Activated T-cell treated with anti-CD3 and anti-CD28 coated beads, Interleukin-2, amount 50 U/mL, for 24 hours (primary cell): ENCODE measurements at regions not wholly inside any gene's neighbourhood (a gene's known extent, or its start where the extent isn't known, plus 50 kb on each side); places are given as distances from the start of the nearest gene placed in this dataset.
"Not testable (repeated sequence)": the region's sequence is repeated elsewhere in the genome, so short reads cannot be mapped to it uniquely, and the experiment has no call there.

Experiments
- DNase-seq: peaks from one replicate; pipeline ENCODE4 v3.0.0-alpha.2; 2020
- H3K27ac Mint-ChIP-seq: 2 replicates; pipeline ENCODE4 v1.8.0; 2020; ENCODE audit warnings: mild to moderate bottlenecking, mixed read lengths
- H3K27me3 Mint-ChIP-seq: 2 replicates; pipeline ENCODE4 v1.8.0; 2020; ENCODE audit warnings: mixed read lengths
- H3K36me3 Mint-ChIP-seq: 2 replicates; pipeline ENCODE4 v1.8.0; 2020; ENCODE audit warnings: low read depth, mixed read lengths
- H3K4me1 Mint-ChIP-seq: 2 replicates; pipeline ENCODE4 v1.8.0; 2020; ENCODE audit warnings: low read depth, mixed read lengths
- H3K4me3 Mint-ChIP-seq: 2 replicates; pipeline ENCODE4 v1.8.0; 2020; ENCODE audit warnings: mild to moderate bottlenecking, moderate library complexity, mixed read lengths
- H3K9me3 Mint-ChIP-seq: 2 replicates; pipeline ENCODE4 v1.8.0; 2020; ENCODE audit warnings: mixed read lengths

DNA sequence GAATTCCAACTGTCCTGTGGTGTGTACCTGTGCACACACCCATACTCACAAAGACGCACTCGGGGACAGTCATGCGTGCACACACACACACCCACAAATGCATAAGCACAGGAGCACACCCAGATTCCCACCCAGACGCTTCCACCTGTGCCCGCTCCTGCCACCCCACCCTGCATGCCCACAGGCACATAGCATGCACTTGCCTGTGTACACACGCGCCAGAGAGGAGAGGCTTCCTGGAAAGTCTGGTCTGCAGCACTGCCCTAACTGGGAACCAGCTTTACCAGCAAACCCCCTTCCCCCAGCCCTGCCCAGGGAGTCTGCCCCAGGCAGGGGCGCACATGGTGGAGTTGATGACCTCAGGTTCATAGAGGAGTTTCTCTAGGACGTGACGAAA lies 246.2 kb downstream of the UACA start:
- H3K4me3 Mint-ChIP-seq: no peak overlapping the region
- no peaks in the 10 kb centered on the region for H3K36me3 Mint-ChIP-seq
- no peaks in the 10 kb centered on the region for H3K4me1 Mint-ChIP-seq
- DNase-seq: no peak
- peaks cover 2% of the 10 kb centered on the region for H3K9me3 Mint-ChIP-seq
- H3K27ac Mint-ChIP-seq: no peak overlapping the region
- peaks cover 5% of the 10 kb centered on the region for H3K27me3 Mint-ChIP-seq

DNA sequence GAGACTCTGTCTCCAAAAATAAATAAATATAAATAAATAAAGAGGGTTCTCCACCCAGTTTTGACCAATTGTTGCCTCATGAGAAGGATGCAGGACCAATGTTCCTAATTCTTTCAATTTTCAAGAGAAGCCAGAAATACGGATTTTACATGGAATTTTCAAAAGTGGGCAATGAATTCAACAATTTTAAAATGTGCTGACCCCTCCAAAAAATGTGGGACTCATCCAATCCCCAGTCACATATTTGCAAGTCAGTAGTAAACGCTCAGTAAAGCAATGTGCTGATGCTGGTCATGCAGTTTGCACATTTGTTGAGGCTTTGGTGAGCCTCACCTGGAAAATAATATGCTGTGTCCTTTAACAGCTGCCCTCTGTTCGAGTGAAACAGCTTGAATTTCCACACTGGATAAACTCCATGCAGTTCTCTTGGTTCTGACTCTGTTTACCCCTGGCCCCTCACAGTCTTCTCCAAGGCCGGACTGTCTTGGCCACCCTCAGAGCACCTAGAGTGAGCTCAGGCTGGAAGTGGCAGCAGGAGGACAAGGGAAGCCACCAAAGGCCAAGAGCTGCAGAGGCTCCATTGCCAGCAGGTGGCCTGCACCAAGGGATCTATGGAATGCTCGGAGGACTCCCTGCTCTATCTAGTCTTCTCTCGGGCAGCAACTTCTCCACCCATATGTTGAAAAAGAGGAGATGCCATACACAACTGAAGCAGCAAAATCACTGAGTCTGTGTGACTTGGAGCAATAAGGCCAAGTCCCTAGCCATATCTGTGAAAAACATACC lies 246.8 kb downstream of the UACA start:
- Mint-ChIP-seq H3K4me1 (peaks cover 2% of the 10 kb centered on the region), H3K9me3 (peaks cover 5% of the 10 kb centered on the region), H3K36me3 (no peaks in the 10 kb centered on the region), H3K4me3 (no peak overlapping the region), H3K27ac (no peak overlapping the region), H3K27me3 (peaks cover 5% of the 10 kb centered on the region)
- no peak for DNase-seq

DNA sequence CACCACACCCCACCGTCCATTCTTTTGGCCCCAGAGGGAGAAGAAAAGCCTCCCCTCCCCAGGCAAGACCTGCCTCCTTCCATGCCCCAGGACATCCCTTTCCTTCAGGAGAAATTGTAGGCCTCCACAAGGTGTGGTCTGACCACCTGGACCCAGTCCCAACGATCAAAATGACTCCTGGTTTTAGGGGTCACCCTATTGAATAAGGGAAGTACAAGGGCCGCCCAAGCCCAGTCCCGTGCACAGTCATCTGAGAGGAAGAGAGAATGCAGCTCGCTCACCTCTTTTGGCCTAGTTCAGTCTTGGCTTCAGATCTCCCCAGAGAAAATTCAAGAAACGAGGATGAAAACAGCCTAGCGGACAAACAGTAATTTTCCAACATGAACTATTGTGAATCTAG lies 249.1 kb downstream of the UACA start:
- H3K36me3 Mint-ChIP-seq: peaks cover 16% of the 10 kb centered on the region
- no peak overlapping the region for H3K4me3 Mint-ChIP-seq
- DNase-seq: no peak
- peaks cover 5% of the 10 kb centered on the region for H3K27me3 Mint-ChIP-seq
- peaks cover 18% of the 10 kb centered on the region for H3K9me3 Mint-ChIP-seq
- H3K27ac Mint-ChIP-seq: no peak overlapping the region
- H3K4me1 Mint-ChIP-seq: peaks cover 13% of the 10 kb centered on the region

DNA sequence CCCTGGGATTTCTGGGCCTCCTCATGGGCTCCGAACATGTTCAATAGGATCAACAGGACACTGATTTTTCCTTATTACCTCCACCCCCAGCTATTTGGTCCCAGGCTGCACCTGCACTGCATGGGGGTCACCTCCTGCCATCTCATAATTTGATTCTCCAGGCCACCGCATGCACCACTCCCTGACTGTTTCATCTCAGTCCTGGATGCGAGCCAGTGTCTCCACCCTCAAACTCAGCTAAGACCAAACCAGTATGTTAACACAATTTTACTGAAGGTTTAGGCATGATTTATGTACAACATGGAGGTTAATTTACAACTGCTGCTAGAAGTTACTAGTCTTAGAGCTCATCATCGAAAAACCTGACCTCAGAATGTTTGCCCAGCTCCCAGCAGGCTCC lies 249.5 kb downstream of the UACA start:
- Mint-ChIP-seq H3K9me3 (peaks cover 21% of the 10 kb centered on the region), H3K4me1 (peaks cover 17% of the 10 kb centered on the region), H3K27ac (no peak overlapping the region), H3K36me3 (peaks cover 16% of the 10 kb centered on the region), H3K4me3 (no peak overlapping the region), H3K27me3 (peaks cover 5% of the 10 kb centered on the region)
- no peak for DNase-seq

DNA sequence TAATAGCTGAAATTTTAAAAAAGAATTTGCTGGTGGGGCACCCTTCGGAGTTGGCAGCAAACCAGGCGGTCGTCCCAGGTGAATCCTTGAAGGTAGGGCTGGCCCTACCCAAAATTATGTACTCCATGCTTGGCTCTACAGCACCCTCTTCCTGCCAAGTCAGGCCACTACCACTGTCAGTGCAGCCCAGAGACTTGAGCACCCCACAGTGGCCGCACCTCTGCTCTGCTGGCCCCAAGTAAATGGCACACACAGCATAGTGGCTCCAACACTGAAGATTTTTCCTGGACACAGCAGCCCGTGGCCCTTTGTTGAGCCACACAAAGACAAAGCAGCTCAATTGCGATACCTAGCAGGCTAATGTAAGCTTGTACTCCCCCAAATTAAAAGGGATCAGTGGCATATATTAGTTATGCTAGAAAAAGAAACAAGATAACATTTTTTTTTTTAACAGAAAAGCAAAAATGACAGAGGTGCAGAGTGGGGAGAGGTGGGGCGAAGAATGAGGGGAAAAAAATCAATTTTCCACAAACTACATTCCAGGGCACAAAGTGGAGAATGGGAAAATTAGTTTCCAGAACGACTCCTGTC lies 250.5 kb downstream of the UACA start:
- H3K27me3 Mint-ChIP-seq: peaks cover 5% of the 10 kb centered on the region
- H3K27ac Mint-ChIP-seq: no peak overlapping the region
- H3K4me1 Mint-ChIP-seq: peaks cover 26% of the 10 kb centered on the region
- H3K36me3 Mint-ChIP-seq: peaks cover 16% of the 10 kb centered on the region
- DNase-seq: peak; percentile 74
- peaks cover 24% of the 10 kb centered on the region for H3K9me3 Mint-ChIP-seq
- no peak overlapping the region for H3K4me3 Mint-ChIP-seq

DNA sequence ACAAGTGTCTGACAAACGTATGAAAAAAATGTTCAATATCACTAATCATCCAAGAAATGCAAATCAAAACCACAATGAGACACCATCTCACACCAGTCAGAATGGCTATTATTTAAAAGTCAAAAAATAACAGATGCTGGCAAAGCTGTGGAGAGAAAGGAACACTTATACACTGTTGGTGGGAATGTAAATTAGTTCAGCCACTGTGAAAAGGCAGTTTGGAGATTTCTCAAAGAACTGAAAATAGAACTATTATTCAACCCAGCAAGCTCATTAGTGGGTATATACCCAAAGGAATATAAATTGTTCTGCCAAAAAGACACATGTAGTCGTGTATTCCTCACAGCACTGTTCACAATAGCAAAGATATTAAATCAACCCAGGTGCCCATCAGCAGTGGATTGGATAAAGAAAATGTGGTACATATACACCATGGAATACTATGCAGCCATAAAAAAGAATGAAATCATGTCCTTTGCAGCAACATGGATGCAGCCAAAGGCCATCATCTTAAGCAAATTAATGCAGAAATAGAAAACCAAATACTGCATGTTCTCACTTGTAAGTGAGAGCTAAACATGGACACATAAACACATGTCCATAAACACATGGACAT lies 251.3 kb downstream of the UACA start:
- H3K27ac Mint-ChIP-seq, H3K4me3 Mint-ChIP-seq: not testable (repeated sequence)
- peaks cover 24% of the 10 kb centered on the region for H3K9me3 Mint-ChIP-seq

DNA sequence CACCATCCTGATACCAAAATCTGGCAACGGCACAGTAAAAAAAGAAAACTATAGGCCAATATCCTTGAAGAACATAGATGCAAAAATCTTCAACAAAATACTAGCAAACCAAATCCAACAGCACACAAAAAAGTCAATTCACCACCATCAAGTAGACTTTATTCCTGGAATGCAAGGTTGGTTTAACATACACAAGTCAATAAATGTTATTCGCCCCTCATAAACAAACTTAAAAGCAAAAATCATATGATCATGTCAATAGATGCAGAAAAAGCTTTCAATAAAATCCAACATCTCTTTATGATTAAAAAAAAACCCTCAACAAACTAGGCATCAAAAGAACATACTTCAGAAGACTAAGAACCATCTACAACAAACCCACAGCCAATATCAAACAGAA lies 252.9 kb downstream of the UACA start:
- peaks cover 16% of the 10 kb centered on the region for H3K36me3 Mint-ChIP-seq
- H3K27me3 Mint-ChIP-seq: peaks cover 5% of the 10 kb centered on the region
- no peak overlapping the region for H3K27ac Mint-ChIP-seq
- DNase-seq: no peak
- peaks cover 50% of the 10 kb centered on the region for H3K4me1 Mint-ChIP-seq
- no peak overlapping the region for H3K4me3 Mint-ChIP-seq
- H3K9me3 Mint-ChIP-seq: peaks cover 24% of the 10 kb centered on the region

More for the DNA sequence above, 251.3 kb downstream of the UACA start:
- DNase-seq, H3K27me3 Mint-ChIP-seq: not testable (repeated sequence)
- Mint-ChIP-seq H3K4me1 (peaks cover 33% of the 10 kb centered on the region), H3K36me3 (peaks cover 16% of the 10 kb centered on the region)

DNA sequence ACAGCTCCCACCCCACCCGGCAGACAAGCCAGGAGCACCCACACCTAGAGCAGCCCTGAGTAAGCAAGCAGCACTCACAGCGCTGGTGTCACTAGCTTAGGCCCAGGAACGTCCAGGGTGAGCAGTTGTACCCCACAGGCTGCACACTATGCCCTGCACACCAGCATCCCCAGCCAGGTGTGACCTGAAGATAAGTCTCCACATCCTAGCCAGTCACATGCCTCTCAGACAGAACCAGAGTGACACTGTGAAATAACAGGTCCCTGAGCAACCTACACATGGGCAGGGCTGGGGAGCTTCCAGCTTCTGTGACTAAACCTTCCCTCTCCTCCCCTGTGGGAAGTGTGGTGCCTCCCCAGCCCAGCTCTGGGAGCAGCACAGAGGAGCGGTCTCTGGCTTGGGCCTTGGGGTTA lies 253.6 kb downstream of the UACA start:
- peaks cover 24% of the 10 kb centered on the region for H3K9me3 Mint-ChIP-seq
- no peak overlapping the region for H3K4me3 Mint-ChIP-seq
- peak overlapping the region; percentile 37 for H3K27ac Mint-ChIP-seq
- peaks cover 5% of the 10 kb centered on the region for H3K27me3 Mint-ChIP-seq
- DNase-seq: peak; percentile 36
- peaks cover 16% of the 10 kb centered on the region for H3K36me3 Mint-ChIP-seq
- peaks cover 57% of the 10 kb centered on the region for H3K4me1 Mint-ChIP-seq

DNA sequence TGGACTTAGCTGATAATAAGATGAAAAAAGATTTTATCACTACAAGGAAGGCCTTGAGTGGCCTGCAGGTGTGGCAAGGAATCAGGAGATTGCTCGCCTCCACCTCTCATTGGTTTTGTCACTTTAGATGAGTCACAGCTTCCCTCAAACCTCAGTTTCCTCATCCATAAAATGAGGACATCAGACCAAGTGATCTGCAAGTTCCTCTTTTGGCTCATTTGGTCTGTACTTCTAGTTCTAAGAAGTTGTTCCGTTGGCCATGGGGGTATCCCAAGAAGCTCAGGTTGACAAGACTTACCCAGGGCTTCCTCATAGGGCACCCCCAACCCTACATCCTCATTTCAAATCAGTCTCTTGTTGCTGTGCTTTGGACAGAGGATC lies 254.1 kb downstream of the UACA start:
- Mint-ChIP-seq H3K4me3 (no peak overlapping the region), H3K4me1 (peaks cover 62% of the 10 kb centered on the region), H3K9me3 (peaks cover 24% of the 10 kb centered on the region), H3K27ac (peak overlapping the region; percentile 86), H3K36me3 (peaks cover 16% of the 10 kb centered on the region), H3K27me3 (peaks cover 3% of the 10 kb centered on the region)
- no peak for DNase-seq

DNA sequence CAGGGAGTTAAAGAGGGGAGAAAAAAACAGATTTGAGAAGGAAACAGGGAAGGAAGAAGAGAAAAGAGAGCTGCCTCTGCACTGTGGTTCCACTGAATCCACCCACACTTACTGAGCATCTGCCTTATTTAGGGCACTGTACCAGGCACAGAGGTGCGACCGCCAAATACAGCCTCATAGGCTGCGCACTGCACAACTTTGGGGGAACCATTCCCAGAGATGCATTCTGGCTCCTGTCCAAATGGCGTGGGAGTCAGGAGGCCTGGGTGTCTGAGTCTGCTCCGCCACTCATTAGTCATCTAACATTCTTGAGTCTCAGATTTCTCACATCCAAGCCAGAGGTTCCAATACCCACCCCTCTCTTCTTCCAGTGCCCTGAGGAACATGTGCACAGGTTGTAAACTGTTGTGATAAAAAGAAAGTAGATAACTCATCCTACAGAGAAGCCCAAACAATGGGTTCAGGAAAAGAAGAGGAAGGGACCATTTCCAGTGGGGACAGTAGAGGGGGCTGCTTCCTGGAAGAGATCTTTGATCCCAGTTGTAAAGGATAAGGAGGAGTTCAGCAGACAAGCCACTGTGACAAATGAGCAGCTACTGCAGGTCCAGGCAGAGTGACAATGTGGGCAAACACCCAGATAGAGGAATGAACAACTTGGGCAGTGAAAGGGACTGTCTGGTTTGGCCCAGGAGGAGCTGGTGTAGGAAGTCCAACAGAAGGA lies 254.6 kb downstream of the UACA start:
- Mint-ChIP-seq H3K4me1 (peaks cover 67% of the 10 kb centered on the region), H3K27me3 (no peaks in the 10 kb centered on the region), H3K9me3 (peaks cover 24% of the 10 kb centered on the region), H3K36me3 (peaks cover 16% of the 10 kb centered on the region), H3K27ac (peak overlapping the region; percentile 86), H3K4me3 (peak overlapping the region; percentile 13)
- DNase-seq: peak; percentile 60

DNA sequence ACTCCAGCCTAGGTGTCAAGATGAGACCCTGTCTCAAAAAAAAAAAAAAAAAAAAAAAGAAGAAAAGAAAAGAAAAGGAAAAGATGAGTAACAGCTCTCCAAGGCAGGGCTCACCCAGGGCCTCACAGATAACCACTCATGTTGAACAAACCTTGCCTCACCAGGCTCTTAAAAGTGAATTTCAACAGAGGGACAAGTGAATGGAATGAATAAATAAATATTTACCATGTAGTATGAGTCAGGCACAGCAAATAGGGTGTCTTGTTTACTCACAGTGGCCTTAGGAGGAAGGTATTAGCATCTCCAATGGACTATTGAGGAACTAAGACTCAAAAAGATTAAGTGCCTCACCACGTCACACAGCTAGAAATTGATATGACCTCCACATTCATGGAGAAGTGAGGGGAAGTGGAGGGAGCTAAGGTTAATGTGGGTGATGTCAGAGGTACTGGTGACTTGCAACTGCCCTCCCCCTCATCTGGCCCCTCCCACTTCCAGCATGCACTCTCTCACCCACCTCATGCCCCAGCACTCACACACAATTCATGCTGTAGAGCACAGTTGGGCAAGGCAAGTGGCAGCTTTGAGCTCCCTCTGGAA lies 255.5 kb downstream of the UACA start:
- H3K4me1 Mint-ChIP-seq: peaks cover 76% of the 10 kb centered on the region
- H3K4me3 Mint-ChIP-seq: no peak overlapping the region
- peaks cover 24% of the 10 kb centered on the region for H3K9me3 Mint-ChIP-seq
- H3K36me3 Mint-ChIP-seq: peaks cover 16% of the 10 kb centered on the region
- H3K27me3 Mint-ChIP-seq: no peaks in the 10 kb centered on the region
- peak; percentile 52 for DNase-seq
- peak overlapping the region; percentile 35 for H3K27ac Mint-ChIP-seq

DNA sequence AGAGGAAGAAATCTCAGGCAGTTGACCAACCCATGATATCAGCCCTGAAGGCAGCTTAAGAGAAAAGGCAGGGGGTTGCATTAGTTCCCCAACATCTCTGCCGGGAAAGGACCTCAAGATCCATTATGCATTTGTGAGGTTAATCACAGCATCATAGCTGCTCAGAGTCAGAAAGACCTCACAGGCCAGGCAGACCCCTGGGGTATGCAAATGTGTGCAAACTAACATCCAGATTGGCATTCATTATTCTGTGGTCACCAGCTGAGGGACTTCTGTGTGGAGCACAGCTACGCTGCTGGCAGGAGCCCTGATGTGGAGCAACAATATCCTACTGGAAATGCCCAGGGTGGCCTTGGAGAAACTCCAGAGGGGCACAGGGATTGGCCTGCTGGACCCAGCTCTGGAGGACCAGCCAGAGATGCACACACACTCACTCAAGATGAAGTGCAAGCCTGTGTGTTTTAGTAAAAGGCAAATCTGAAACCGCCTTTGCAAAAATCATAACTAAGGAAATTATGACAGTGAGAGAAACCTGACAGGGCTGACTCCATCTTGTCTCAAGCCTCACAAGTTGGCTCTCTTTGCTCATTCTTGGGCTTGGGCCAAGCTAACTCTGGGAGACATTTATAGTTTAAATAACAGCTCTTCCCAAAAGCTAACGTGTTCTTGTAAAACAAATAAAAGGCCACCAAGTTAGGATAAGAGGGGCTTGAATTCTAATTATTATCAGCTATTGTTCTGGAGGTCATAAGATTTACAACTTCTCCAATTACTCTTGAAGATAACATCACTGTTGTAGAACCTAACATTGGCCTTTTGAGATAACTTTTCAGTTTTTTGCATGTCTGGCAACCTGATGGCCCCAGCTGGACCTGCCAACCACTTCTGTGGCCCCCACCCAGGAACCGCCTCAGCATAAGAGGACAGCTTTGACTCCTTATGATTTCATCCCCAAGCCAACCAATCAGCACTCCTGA lies 257.1 kb downstream of the UACA start:
- DNase-seq: peak; percentile 36
- Mint-ChIP-seq H3K4me3 (no peak overlapping the region), H3K4me1 (peaks cover 86% of the 10 kb centered on the region), H3K36me3 (peaks cover 13% of the 10 kb centered on the region), H3K27ac (peak overlapping the region; percentile 57), H3K27me3 (peaks cover 2% of the 10 kb centered on the region), H3K9me3 (peaks cover 15% of the 10 kb centered on the region)

DNA sequence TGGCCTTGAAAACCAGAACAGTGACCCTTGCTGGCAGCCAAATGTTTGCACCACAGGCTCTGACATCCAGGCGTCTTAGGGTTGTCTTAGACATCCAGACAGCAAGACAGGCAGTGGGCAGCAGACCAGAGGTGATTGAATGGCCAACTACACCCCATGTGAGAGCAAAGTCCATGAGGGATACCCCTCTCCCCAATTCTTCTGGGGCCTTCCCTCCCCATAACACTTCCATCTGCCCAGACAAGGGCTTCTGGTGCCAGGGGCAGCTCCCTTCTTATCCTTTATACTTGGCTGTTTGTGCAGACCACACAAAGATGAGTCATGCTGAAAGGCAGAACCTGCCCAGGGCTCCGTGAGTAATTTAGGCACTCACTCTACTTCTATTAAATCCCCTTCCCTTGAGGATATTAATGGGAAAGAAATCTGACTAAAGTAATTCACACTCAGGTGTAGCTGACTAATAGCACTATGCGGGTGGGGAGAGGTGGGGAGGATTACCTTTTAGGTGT lies 257.9 kb downstream of the UACA start:
- peaks cover 85% of the 10 kb centered on the region for H3K4me1 Mint-ChIP-seq
- peaks cover 2% of the 10 kb centered on the region for H3K27me3 Mint-ChIP-seq
- no peak overlapping the region for H3K4me3 Mint-ChIP-seq
- DNase-seq: peak; percentile 56
- peaks cover 12% of the 10 kb centered on the region for H3K9me3 Mint-ChIP-seq
- H3K36me3 Mint-ChIP-seq: peaks cover 8% of the 10 kb centered on the region
- peak overlapping the region; percentile 57 for H3K27ac Mint-ChIP-seq
